ENCODE measurements at regions not wholly inside any gene's neighbourhood (a gene's known extent, or its start where the extent isn't known, plus 50 kb on each side); places are given as distances from the start of the nearest gene placed in this dataset.

GRCh38 chr2:236656166-236656565 is 86.5 kb downstream of the ACKR3 start:
- no peak for DNase-seq

GRCh38 chr2:236656721-236657120 is 87.1 kb downstream of the ACKR3 start:
- no peak for DNase-seq

- DNase-seq, result no peak
Observed at GRCh38 chr2:236657215-236657614, 87.6 kb downstream of the ACKR3 start.

- DNase-seq, result no peak
Observed at GRCh38 chr2:236657801-236658200, 88.2 kb downstream of the ACKR3 start.

- no peak for DNase-seq
Observed at GRCh38 chr2:236658974-236659757, 89.5 kb downstream of the ACKR3 start.

- DNase-seq, result no peak
Observed at GRCh38 chr2:236659758-236660150, 90.1 kb downstream of the ACKR3 start.

- no peak for DNase-seq
Observed at GRCh38 chr2:236661061-236661761, 91.6 kb downstream of the ACKR3 start.

- DNase-seq, result no peak
Observed at GRCh38 chr2:236661762-236662110, 92.1 kb downstream of the ACKR3 start.

- no peak for DNase-seq
Observed at GRCh38 chr2:236662231-236663185, 92.9 kb downstream of the ACKR3 start.

- DNase-seq, result no peak
Observed at GRCh38 chr2:236663287-236664101, 93.9 kb downstream of the ACKR3 start.

GRCh38 chr2:236664136-236664535 is 94.5 kb downstream of the ACKR3 start:
- no peak for DNase-seq

- no peak for DNase-seq
Observed at GRCh38 chr2:236665101-236665500, 95.5 kb downstream of the ACKR3 start.

- no peak for DNase-seq
Observed at GRCh38 chr2:236665572-236666118, 96.0 kb downstream of the ACKR3 start.

- DNase-seq, result no peak
Observed at GRCh38 chr2:236666646-236667204, 97.1 kb downstream of the ACKR3 start.

GRCh38 chr2:236667526-236667925 is 97.9 kb downstream of the ACKR3 start:
- DNase-seq, result no peak

GRCh38 chr2:236668531-236668969 is 98.9 kb downstream of the ACKR3 start:
- no peak for DNase-seq

GRCh38 chr2:236670235-236670620 is 100.6 kb downstream of the ACKR3 start:
- DNase-seq, result no peak

GRCh38 chr2:236671896-236672562 is 102.4 kb downstream of the ACKR3 start:
- no peak for DNase-seq

- DNase-seq, result no peak
Observed at GRCh38 chr2:236672606-236673005, 103.0 kb downstream of the ACKR3 start.

GRCh38 chr2:236673126-236673822 is 103.6 kb downstream of the ACKR3 start:
- no peak for DNase-seq

GRCh38 chr2:236673823-236674185 is 104.2 kb downstream of the ACKR3 start:
- DNase-seq, result no peak

All from CD4-positive, alpha-beta T cell treated with Interleukin-17A for 1 hour (primary cell).